Endothelial cell of umbilical vein (primary cell): ENCODE measurements at regions not wholly inside any gene's neighbourhood (a gene's known extent, or its start where the extent isn't known, plus 50 kb on each side); places are given as distances from the start of the nearest gene placed in this dataset.

ENCODE experiments used
- BruUV-seq: library from RNA; stranded (reverse); fragments of 400-500 nt; replicated peaks from 2 replicates; lab custom pipeline; 2021; lab: Mats Ljungman, UMichigan
- CTCF ChIA-PET: fragments of 300-600, 350-600 bp; sonication (Branson Sonifier 250); formaldehyde crosslinking; loops from one replicate; lab custom pipeline; 2021; ENCODE audit warnings: antibody characterized with exemption, inconsistent platforms; lab: Charles Lee
- POLR2A ChIA-PET: fragments of 300-600, 350-600 bp; sonication (Branson Sonifier 250); formaldehyde crosslinking; loops from one replicate; lab custom pipeline; 2021; ENCODE audit warnings: antibody characterized with exemption, inconsistent platforms; lab: Charles Lee
- DNase-seq: peaks from one replicate; pipeline ENCODE4 v3.0.0-alpha.2; 2011; ENCODE audit warnings: low read depth, low spot score
- FAIRE-seq: peaks from 2 replicates; lab custom pipeline; 2011; peaks lifted over from hg19 to GRCh38; lab: Jason Lieb, UNC
- H2AFZ ChIP-seq: 2 replicates; pipeline ENCODE4 v1.6.0; 2012; ENCODE audit warnings: low read depth, low read length, control low read depth, inconsistent platforms
- H3K27ac ChIP-seq: 2 replicates; pipeline ENCODE4 v1.5.1; 2011; ENCODE audit warnings: low read depth, mild to moderate bottlenecking, control low read depth, low read length, moderate library complexity; ENCODE audit not compliant: insufficient read depth
- H3K27me3 ChIP-seq, 2 experiments: 2 replicates each; pipeline versions ENCODE4 v1.6.0 to v1.6.1; 2011; ENCODE audit warnings: low read length in 2 of 2, mixed read lengths in 1 of 2; ENCODE audit not compliant: control insufficient read depth in 2 of 2, insufficient read depth in 2 of 2
- H3K36me3 ChIP-seq, 2 experiments: 2 replicates in 1 of 2; 3 replicates in 1 of 2; pipeline ENCODE4 v1.5.1; 2011; ENCODE audit warnings: low read length in 2 of 2, mild to moderate bottlenecking in 1 of 2, moderate library complexity in 1 of 2; ENCODE audit not compliant: control insufficient read depth in 2 of 2, insufficient read depth in 2 of 2; ENCODE audit errors: extremely low read depth in 1 of 2
- H3K4me1 ChIP-seq: 3 replicates; pipeline ENCODE4 v1.5.1; 2011; ENCODE audit warnings: mild to moderate bottlenecking, low read length; ENCODE audit not compliant: control insufficient read depth, insufficient read depth; ENCODE audit errors: extremely low read depth
- H3K4me2 ChIP-seq: 2 replicates; pipeline ENCODE4 v1.6.1; 2011; ENCODE audit warnings: low read length, control low read depth, mixed read lengths; ENCODE audit not compliant: insufficient read depth
- H3K4me3 ChIP-seq, 3 experiments: fragments of 200-600 bp in 1 of 3; sonication (generic), shearing (Covaris generic) in 1 of 3; replicated peaks in 1 of 3; 2 replicates each; pipeline ENCODE4 v1.5.1; 2011 to 2016; ENCODE audit warnings: control low read depth in 3 of 3, low read length in 3 of 3, mild to moderate bottlenecking in 2 of 3, inconsistent platforms in 1 of 3, low read depth in 1 of 3, moderate library complexity in 1 of 3; ENCODE audit not compliant: insufficient read depth in 1 of 3
- H3K79me2 ChIP-seq: 2 replicates; pipeline ENCODE4 v1.6.0; 2012; ENCODE audit warnings: low read length, inconsistent platforms; ENCODE audit not compliant: control insufficient read depth, insufficient read depth
- H3K9ac ChIP-seq: replicated peaks from 2 replicates; pipeline ENCODE3; 2011; ENCODE audit warnings: low read length, control low read depth; ENCODE audit not compliant: insufficient read depth; ENCODE audit errors: extremely low read depth
- H3K9me1 ChIP-seq: replicated peaks from 3 replicates; pipeline ENCODE4 v1.6.0; 2011; ENCODE audit warnings: mild to moderate bottlenecking, low read length; ENCODE audit not compliant: control insufficient read depth, insufficient read depth; ENCODE audit errors: extremely low read depth
- H3K9me3 ChIP-seq: replicated peaks from 2 replicates; pipeline ENCODE4 v1.5.1; 2012; ENCODE audit warnings: low read length, inconsistent platforms; ENCODE audit not compliant: control insufficient read depth, insufficient read depth
- H4K20me1 ChIP-seq: replicated peaks from 2 replicates; pipeline ENCODE3; 2011; ENCODE audit warnings: mild to moderate bottlenecking, low read length; ENCODE audit not compliant: control insufficient read depth, insufficient read depth; ENCODE audit errors: extremely low read depth
- EZH2 ChIP-seq: IDR thresholded peaks from 2 replicates; pipeline ENCODE4 v1.6.1; 2012; ENCODE audit warnings: borderline replicate concordance, low read depth, mild to moderate bottlenecking, moderate library complexity, low read length, inconsistent platforms; ENCODE audit not compliant: severe bottlenecking
- FOS ChIP-seq: IDR thresholded peaks from 2 replicates; pipeline ENCODE4 v1.6.1; 2011; ENCODE audit warnings: mild to moderate bottlenecking, low read length, moderate library complexity, borderline replicate concordance; ENCODE audit not compliant: insufficient read depth
- GATA2 ChIP-seq: IDR thresholded peaks from 2 replicates; pipeline ENCODE4 v1.7.0; 2011; ENCODE audit warnings: low read depth, mild to moderate bottlenecking, moderate library complexity, mixed read lengths, low read length; ENCODE audit not compliant: insufficient read length, insufficient read depth
- JUN ChIP-seq: IDR thresholded peaks from 2 replicates; pipeline ENCODE4 v1.6.1; 2011; ENCODE audit warnings: borderline replicate concordance, low read depth; ENCODE audit not compliant: insufficient read length, insufficient read depth
- MAX ChIP-seq: IDR thresholded peaks from 2 replicates; pipeline ENCODE4 v1.6.1; 2011; ENCODE audit not compliant: insufficient read depth, insufficient read length
- MYC ChIP-seq: IDR thresholded peaks from one replicate; pipeline ENCODE4 v1.6.1; 2011; ENCODE audit warnings: mild to moderate bottlenecking, low read depth, low read length
- POLR2A ChIP-seq: IDR thresholded peaks from 2 replicates; pipeline ENCODE4 v1.6.1; 2012; ENCODE audit warnings: low read depth, mild to moderate bottlenecking, control low read depth, low read length
- POLR2AphosphoS5 ChIP-seq: IDR thresholded peaks from 2 replicates; pipeline ENCODE4 v1.6.1; 2012; ENCODE audit warnings: low read depth, mild to moderate bottlenecking, control low read depth, low read length, moderate library complexity; ENCODE audit not compliant: insufficient read depth
- dilution Hi-C: fragments of 300-500 bp; cut with MboI; formaldehyde crosslinking; loops from one replicate; pipeline ENCODE4 v1.15.0; 2019; ENCODE audit warnings: low sequenced_read_pairs; ENCODE audit not compliant: extremely low pct_ligation_motif_present
- intact Hi-C: fragments of 100-400 bp; cut with micrococcal nuclease; formaldehyde crosslinking; loops from one replicate; pipeline ENCODE4 v1.10.0; 2022
- TF ChIP-seq, protein P1 (sequence below), 2 donors: IDR thresholded peaks; 1 replicate in 1 of 2; 2 replicates in 1 of 2; pipeline ENCODE4 v1.5.1; 2011; ENCODE audit warnings: low read length in 2 of 2, mild to moderate bottlenecking in 2 of 2, moderate library complexity in 2 of 2, control low read depth in 1 of 2, inconsistent platforms in 1 of 2, low read depth in 1 of 2; ENCODE audit not compliant: insufficient read depth in 1 of 2; ENCODE audit errors: extremely low read depth in 1 of 2

DNA sequence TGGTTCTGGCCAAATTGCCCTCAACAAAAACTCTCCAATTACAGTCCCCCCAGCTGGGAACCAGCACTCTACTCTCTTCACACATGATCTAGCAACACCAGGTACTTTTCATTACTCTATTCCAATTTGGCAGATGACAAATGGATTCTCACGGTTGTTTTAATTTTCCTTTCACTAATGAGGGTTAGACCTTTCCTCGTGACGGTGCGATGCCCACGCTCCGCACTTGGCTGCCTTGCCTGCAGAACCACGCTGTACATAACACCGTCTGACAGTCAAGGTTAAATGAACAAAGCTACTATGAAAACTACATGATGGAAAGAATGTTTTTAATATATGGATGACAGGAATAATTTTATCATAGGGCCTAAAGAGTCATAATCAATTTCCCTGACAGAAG lies 141.5 kb downstream of the FBXO15 start:
- POLR2A ChIA-PET: no interaction called here
- Histone ChIP-seq H3K36me3 (no peaks in the 10 kb centered on the region), H2AFZ (no peak overlapping the region), H3K9ac (no peak overlapping the region), H3K27ac (no peak overlapping the region), H3K79me2 (no peaks in the 10 kb centered on the region), H3K27me3 (no peaks in the 10 kb centered on the region), H4K20me1 (no peaks in the 10 kb centered on the region), H3K4me3 (no peak overlapping the region), H3K4me1 (no peaks in the 10 kb centered on the region), H3K9me1 (no peaks in the 10 kb centered on the region), H3K9me3 (peaks cover 5% of the 10 kb centered on the region), H3K4me2 (no peak overlapping the region)
- DNase-seq: no peak
- BruUV-seq: no TSS peak
- FAIRE-seq: no peak
- dilution Hi-C loops: no loop called here
- intact Hi-C loops: no loop called here
- no peak for TF ChIP-seq MAX
- TF ChIP-seq JUN: no peak
- TF ChIP-seq MYC: no peak
- no peak for TF ChIP-seq GATA2
- TF ChIP-seq POLR2A: no peak
- TF ChIP-seq EZH2: no peak
- TF ChIP-seq POLR2AphosphoS5: no peak
- TF ChIP-seq, protein P1, sequence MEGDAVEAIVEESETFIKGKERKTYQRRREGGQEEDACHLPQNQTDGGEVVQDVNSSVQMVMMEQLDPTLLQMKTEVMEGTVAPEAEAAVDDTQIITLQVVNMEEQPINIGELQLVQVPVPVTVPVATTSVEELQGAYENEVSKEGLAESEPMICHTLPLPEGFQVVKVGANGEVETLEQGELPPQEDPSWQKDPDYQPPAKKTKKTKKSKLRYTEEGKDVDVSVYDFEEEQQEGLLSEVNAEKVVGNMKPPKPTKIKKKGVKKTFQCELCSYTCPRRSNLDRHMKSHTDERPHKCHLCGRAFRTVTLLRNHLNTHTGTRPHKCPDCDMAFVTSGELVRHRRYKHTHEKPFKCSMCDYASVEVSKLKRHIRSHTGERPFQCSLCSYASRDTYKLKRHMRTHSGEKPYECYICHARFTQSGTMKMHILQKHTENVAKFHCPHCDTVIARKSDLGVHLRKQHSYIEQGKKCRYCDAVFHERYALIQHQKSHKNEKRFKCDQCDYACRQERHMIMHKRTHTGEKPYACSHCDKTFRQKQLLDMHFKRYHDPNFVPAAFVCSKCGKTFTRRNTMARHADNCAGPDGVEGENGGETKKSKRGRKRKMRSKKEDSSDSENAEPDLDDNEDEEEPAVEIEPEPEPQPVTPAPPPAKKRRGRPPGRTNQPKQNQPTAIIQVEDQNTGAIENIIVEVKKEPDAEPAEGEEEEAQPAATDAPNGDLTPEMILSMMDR (IDR thresholded peaks at IDR 0.05; ENCODE audit: extremely low read depth in 1 of 2, insufficient read depth in 1 of 2, low read depth in 1 of 2, low read length in 2 of 2): no peak
- TF ChIP-seq FOS: no peak
- CTCF ChIA-PET: no interaction called here
